ENCODE measurements at regions not wholly inside any gene's neighbourhood (a gene's known extent, or its start where the extent isn't known, plus 50 kb on each side); places are given as distances from the start of the nearest gene placed in this dataset.
"Not testable (repeated sequence)": the region's sequence is repeated elsewhere in the genome, so short reads cannot be mapped to it uniquely, and the experiment has no call there.

- DNase-seq (ENCODE audit: low read depth, low spot score): no peak
These were observed 489.3 kb upstream of the RUNX1 start for GRCh38 chr21:35538386-35538785.

GRCh38 chr21:35537604-35538003 is 488.5 kb upstream of the RUNX1 start:
- DNase-seq (ENCODE audit: low read depth, low spot score): no peak

GRCh38 chr21:35533893-35534292 is 484.8 kb upstream of the RUNX1 start:
- no peak for DNase-seq (ENCODE audit: low read depth, low spot score)

- DNase-seq (ENCODE audit: low read depth, low spot score): no peak
These were observed 481.7 kb upstream of the RUNX1 start for GRCh38 chr21:35530766-35531165.

GRCh38 chr21:35529171-35529863 is 480.2 kb upstream of the RUNX1 start:
- no peak for DNase-seq (ENCODE audit: low read depth, low spot score)

- no peak for DNase-seq (ENCODE audit: low read depth, low spot score)
These were observed 479.3 kb upstream of the RUNX1 start for GRCh38 chr21:35528116-35529042.

GRCh38 chr21:35527358-35527757 is 478.3 kb upstream of the RUNX1 start:
- no peak for DNase-seq (ENCODE audit: low read depth, low spot score)

GRCh38 chr21:35525443-35525842 is 476.3 kb upstream of the RUNX1 start:
- no peak for DNase-seq (ENCODE audit: low read depth, low spot score)

GRCh38 chr21:35521852-35522505 is 472.9 kb upstream of the RUNX1 start:
- no peak for DNase-seq (ENCODE audit: low read depth, low spot score)

- DNase-seq (ENCODE audit: low read depth, low spot score): no peak
These were observed 472.2 kb upstream of the RUNX1 start for GRCh38 chr21:35521293-35521692.

GRCh38 chr21:35520856-35521255 is 471.8 kb upstream of the RUNX1 start:
- no peak for DNase-seq (ENCODE audit: low read depth, low spot score)

GRCh38 chr21:35520302-35520701 is 471.2 kb upstream of the RUNX1 start:
- no peak for DNase-seq (ENCODE audit: low read depth, low spot score)

GRCh38 chr21:35517865-35518264 is 468.8 kb upstream of the RUNX1 start:
- DNase-seq (ENCODE audit: low read depth, low spot score): no peak

GRCh38 chr21:35516292-35516691 is 467.2 kb upstream of the RUNX1 start:
- DNase-seq (ENCODE audit: low read depth, low spot score): not testable (repeated sequence)

GRCh38 chr21:35512346-35512745 is 463.2 kb upstream of the RUNX1 start:
- no peak for DNase-seq (ENCODE audit: low read depth, low spot score)

GRCh38 chr21:35511696-35512162 is 462.6 kb upstream of the RUNX1 start:
- DNase-seq (ENCODE audit: low read depth, low spot score): no peak

GRCh38 chr21:35510957-35511695 is 462.0 kb upstream of the RUNX1 start:
- no peak for DNase-seq (ENCODE audit: low read depth, low spot score)

- no peak for DNase-seq (ENCODE audit: low read depth, low spot score)
These were observed 461.2 kb upstream of the RUNX1 start for GRCh38 chr21:35510294-35510693.

GRCh38 chr21:35509001-35509704 is 460.1 kb upstream of the RUNX1 start:
- DNase-seq (ENCODE audit: low read depth, low spot score): no peak

GRCh38 chr21:35508139-35508888 is 459.2 kb upstream of the RUNX1 start:
- DNase-seq (ENCODE audit: low read depth, low spot score): no peak

Data from pulmonary artery endothelial cell (primary cell).